ENCODE measurements at regions not wholly inside any gene's neighbourhood (a gene's known extent, or its start where the extent isn't known, plus 50 kb on each side); places are given as distances from the start of the nearest gene placed in this dataset.

GRCh38 chr3:41097896-41098496 lies 101.3 kb upstream of the CTNNB1 start:
- no peak for TF ChIP-seq CTCF (IDR thresholded peaks at IDR 0.05; ENCODE audit: control insufficient read depth, extremely low read depth, insufficient read depth)
- no peak overlapping the region for H3K4me3 ChIP-seq (ENCODE audit: low read depth, low read length)
- no peak for DNase-seq (ENCODE audit: low read depth)

GRCh38 chr3:41101231-41101630 lies 98.1 kb upstream of the CTNNB1 start:
- no peak for DNase-seq (ENCODE audit: low read depth)
- TF ChIP-seq CTCF (IDR thresholded peaks at IDR 0.05; ENCODE audit: control insufficient read depth, extremely low read depth, insufficient read depth): no peak
- H3K4me3 ChIP-seq (ENCODE audit: low read depth, low read length): no peak overlapping the region

- no peak for TF ChIP-seq CTCF (IDR thresholded peaks at IDR 0.05; ENCODE audit: control insufficient read depth, extremely low read depth, insufficient read depth)
- H3K4me3 ChIP-seq (ENCODE audit: low read depth, low read length): no peak overlapping the region
- no peak for DNase-seq (ENCODE audit: low read depth)
These were observed 97.2 kb upstream of the CTNNB1 start for GRCh38 chr3:41102053-41102556.

- H3K4me3 ChIP-seq (ENCODE audit: low read depth, low read length): no peak overlapping the region
- DNase-seq (ENCODE audit: low read depth): no peak
- TF ChIP-seq CTCF (IDR thresholded peaks at IDR 0.05; ENCODE audit: control insufficient read depth, extremely low read depth, insufficient read depth): no peak
These were observed 96.6 kb upstream of the CTNNB1 start for GRCh38 chr3:41102750-41103149.

GRCh38 chr3:41103200-41103599 lies 96.1 kb upstream of the CTNNB1 start:
- TF ChIP-seq CTCF (IDR thresholded peaks at IDR 0.05; ENCODE audit: control insufficient read depth, extremely low read depth, insufficient read depth): no peak
- no peak overlapping the region for H3K4me3 ChIP-seq (ENCODE audit: low read depth, low read length)
- peak; percentile 51 for DNase-seq (ENCODE audit: low read depth)

- no peak overlapping the region for H3K4me3 ChIP-seq (ENCODE audit: low read depth, low read length)
- TF ChIP-seq CTCF (IDR thresholded peaks at IDR 0.05; ENCODE audit: control insufficient read depth, extremely low read depth, insufficient read depth): no peak
- DNase-seq (ENCODE audit: low read depth): no peak
These were observed 95.2 kb upstream of the CTNNB1 start for GRCh38 chr3:41104147-41104546.

GRCh38 chr3:41106691-41107090 lies 92.6 kb upstream of the CTNNB1 start:
- DNase-seq (ENCODE audit: low read depth): no peak
- no peak for TF ChIP-seq CTCF (IDR thresholded peaks at IDR 0.05; ENCODE audit: control insufficient read depth, extremely low read depth, insufficient read depth)
- no peak overlapping the region for H3K4me3 ChIP-seq (ENCODE audit: low read depth, low read length)
